Prostate gland (tissue), 2 donors: ENCODE measurements at regions not wholly inside any gene's neighbourhood (a gene's known extent, or its start where the extent isn't known, plus 50 kb on each side); places are given as distances from the start of the nearest gene placed in this dataset.
A peak's percentile ranks its signal among the peaks of the same experiment; 100 is the strongest.

Source experiments
- DNase-seq: peaks from one replicate; pipeline ENCODE4 v3.0.0-alpha.2; 2019; ENCODE audit warnings: low spot score
- H3K27ac ChIP-seq, 2 donors: fragments of 200-600 bp; sonication (generic); 2 replicates each; pipeline ENCODE4 v1.5.1; 2017 to 2019
- H3K27me3 ChIP-seq: fragments of 200-600 bp; sonication (generic); replicated peaks from 2 replicates; pipeline ENCODE4 v1.5.1; 2019; ENCODE audit not compliant: insufficient read depth
- H3K36me3 ChIP-seq, 2 donors: fragments of 200-600 bp; sonication (generic); 1 replicate in 1 of 2; 2 replicates in 1 of 2; pipeline versions ENCODE4 v1.5.1 to v1.8.1; 2017 to 2019
- H3K4me1 ChIP-seq: fragments of 200-600 bp; sonication (generic); replicated peaks from 2 replicates; pipeline ENCODE4 v1.5.1; 2019
- H3K4me3 ChIP-seq, 2 donors: fragments of 200-600 bp; sonication (generic); 2 replicates each; pipeline ENCODE4 v1.5.1; 2017 to 2019
- H3K9me3 ChIP-seq: fragments of 200-600 bp; sonication (generic); 2 replicates; pipeline ENCODE4 v1.5.1; 2017
- POLR2A ChIP-seq: fragments of 450-650 bp; IDR thresholded peaks from one replicate; pipeline ENCODE4 v1.6.1; 2016; ENCODE audit warnings: antibody characterized with exemption, mild to moderate bottlenecking
- POLR2AphosphoS5 ChIP-seq: sonication (generic); formaldehyde crosslinking; IDR thresholded peaks from one replicate; pipeline ENCODE4 v1.6.1; 2017; ENCODE audit warnings: antibody characterized with exemption
- WGBS: methylation state at CpG from one replicate; pipeline ENCODE4 v1.1.5; 2018; 5-methylcytosine and 5-hydroxymethylcytosine counted together
- intact Hi-C: fragments of 100-400 bp; cut with DNase I; formaldehyde crosslinking; loops from one replicate; pipeline ENCODE4 v1.14.2; 2022
- TF ChIP-seq, protein P1 (sequence below), 4 experiments: fragments of 200-600 bp in 2 of 4; fragments of 450-650 bp in 2 of 4; sonication (generic) in 2 of 4; IDR thresholded peaks; 1 replicate in 3 of 4; 2 replicates in 1 of 4; pipeline ENCODE4 v1.5.1; 2016 to 2019; ENCODE audit warnings: antibody characterized with exemption in 4 of 4, mild to moderate bottlenecking in 2 of 4, moderate library complexity in 2 of 4

DNA sequence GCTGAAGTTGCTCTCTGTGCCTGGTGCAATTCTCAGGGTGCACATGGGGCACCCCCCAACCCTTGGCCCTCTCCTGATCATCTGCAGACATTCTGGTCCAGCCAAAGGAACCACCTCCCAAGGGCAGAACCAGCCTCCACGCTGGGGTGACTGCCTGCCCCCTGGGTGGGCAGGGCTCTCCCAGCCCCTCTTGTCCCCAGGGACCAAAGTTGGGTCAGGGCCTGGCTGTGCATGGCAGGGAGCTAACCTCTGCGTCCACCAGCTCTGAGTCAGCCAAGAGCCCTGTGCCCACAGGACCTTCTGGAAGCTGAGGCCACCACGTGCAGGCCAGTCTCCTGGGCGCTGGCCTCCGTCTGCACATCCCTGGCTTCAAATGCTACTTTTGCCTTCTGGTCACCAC is 101.9 kb downstream of the SIK1 start:
- no peak for DNase-seq
- H3K9me3 ChIP-seq: no peaks in the 10 kb centered on the region
- H3K4me3 ChIP-seq: no peak overlapping the region
- H3K4me1 ChIP-seq: no peaks in the 10 kb centered on the region
- no peak for TF ChIP-seq POLR2AphosphoS5
- TF ChIP-seq POLR2A: no peak
- TF ChIP-seq, protein P1, sequence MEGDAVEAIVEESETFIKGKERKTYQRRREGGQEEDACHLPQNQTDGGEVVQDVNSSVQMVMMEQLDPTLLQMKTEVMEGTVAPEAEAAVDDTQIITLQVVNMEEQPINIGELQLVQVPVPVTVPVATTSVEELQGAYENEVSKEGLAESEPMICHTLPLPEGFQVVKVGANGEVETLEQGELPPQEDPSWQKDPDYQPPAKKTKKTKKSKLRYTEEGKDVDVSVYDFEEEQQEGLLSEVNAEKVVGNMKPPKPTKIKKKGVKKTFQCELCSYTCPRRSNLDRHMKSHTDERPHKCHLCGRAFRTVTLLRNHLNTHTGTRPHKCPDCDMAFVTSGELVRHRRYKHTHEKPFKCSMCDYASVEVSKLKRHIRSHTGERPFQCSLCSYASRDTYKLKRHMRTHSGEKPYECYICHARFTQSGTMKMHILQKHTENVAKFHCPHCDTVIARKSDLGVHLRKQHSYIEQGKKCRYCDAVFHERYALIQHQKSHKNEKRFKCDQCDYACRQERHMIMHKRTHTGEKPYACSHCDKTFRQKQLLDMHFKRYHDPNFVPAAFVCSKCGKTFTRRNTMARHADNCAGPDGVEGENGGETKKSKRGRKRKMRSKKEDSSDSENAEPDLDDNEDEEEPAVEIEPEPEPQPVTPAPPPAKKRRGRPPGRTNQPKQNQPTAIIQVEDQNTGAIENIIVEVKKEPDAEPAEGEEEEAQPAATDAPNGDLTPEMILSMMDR (IDR thresholded peaks at IDR 0.05): no peak
- 95% methylated on average over 4 of the region's 5 CpGs for WGBS
- H3K27ac ChIP-seq: no peak overlapping the region
- intact Hi-C loops: no loop called here
- H3K36me3 ChIP-seq: no peaks in the 10 kb centered on the region
- H3K27me3 ChIP-seq: no peaks in the 10 kb centered on the region

- intact Hi-C loops: no loop called here
- TF ChIP-seq POLR2AphosphoS5: no peak
- no peak for TF ChIP-seq POLR2A
- TF ChIP-seq, protein P1 (IDR thresholded peaks at IDR 0.05): no peak
- DNase-seq: no peak
- 94% methylated on average over 14 of the region's 14 CpGs for WGBS
- H3K4me3 ChIP-seq: no peak overlapping the region
- no peak overlapping the region for H3K27ac ChIP-seq
- H3K36me3 ChIP-seq: no peaks in the 10 kb centered on the region
- no peaks in the 10 kb centered on the region for H3K4me1 ChIP-seq
- H3K27me3 ChIP-seq: no peaks in the 10 kb centered on the region
- no peaks in the 10 kb centered on the region for H3K9me3 ChIP-seq
These were observed 102.3 kb downstream of the SIK1 start for GRCh38 chr21:43324596-43324995.

DNA sequence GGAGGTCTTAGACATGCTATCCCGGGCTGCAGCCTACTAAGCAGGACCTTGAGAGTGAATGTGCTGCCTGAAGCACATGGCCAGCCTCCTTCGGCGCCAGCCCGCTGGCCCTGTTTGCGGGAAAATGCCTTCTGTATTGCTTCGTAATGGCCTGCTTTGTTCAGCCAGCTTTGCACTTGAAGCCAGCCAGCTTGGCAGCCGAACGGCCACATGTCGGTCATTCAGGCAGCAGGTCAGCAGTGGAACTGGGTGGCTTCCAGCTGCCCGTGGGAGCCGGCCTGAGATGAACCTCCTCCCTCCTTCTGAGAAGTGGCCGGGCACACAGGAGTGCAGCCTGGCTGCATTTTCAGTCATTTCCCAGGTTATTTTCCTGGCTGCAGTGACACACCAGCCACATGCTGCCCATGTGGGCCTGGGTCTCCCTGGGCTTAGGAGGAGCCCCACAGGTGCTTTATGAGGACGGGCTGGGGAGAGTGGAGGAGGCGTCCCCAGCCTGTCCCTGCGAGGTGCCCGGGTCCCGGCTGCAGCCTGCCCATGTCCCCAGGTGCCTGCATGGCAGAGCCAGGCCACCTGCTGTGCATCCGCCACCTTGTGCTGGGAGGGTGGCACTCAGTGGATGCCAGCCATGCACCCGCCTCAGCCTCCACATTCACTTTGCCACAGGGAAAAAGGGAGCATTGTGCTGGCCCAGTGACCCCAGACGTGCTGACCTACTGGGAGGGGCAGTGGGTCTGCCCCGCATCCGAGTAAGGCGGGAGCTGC is 103.5 kb downstream of the SIK1 start:
- intact Hi-C loops: no loop called here
- TF ChIP-seq, protein P1 (IDR thresholded peaks at IDR 0.05): no peak
- peak; percentile 50 for TF ChIP-seq POLR2AphosphoS5
- no peaks in the 10 kb centered on the region for H3K27me3 ChIP-seq
- 72% methylated on average over 23 of the region's 23 CpGs for WGBS
- no peak overlapping the region for H3K27ac ChIP-seq
- H3K9me3 ChIP-seq: no peaks in the 10 kb centered on the region
- H3K36me3 ChIP-seq: no peaks in the 10 kb centered on the region
- no peak overlapping the region for H3K4me3 ChIP-seq
- DNase-seq: no peak
- no peaks in the 10 kb centered on the region for H3K4me1 ChIP-seq

GRCh38 chr21:43322805-43323204 is 104.1 kb downstream of the SIK1 start:
- Histone ChIP-seq H3K9me3 (no peaks in the 10 kb centered on the region), H3K27me3 (no peaks in the 10 kb centered on the region), H3K36me3 (no peaks in the 10 kb centered on the region), H3K4me1 (no peaks in the 10 kb centered on the region), H3K4me3 (no peak overlapping the region), H3K27ac (no peak overlapping the region)
- intact Hi-C loops: no loop called here
- DNase-seq: no peak
- 83% methylated on average over 7 of the region's 8 CpGs for WGBS
- no peak for TF ChIP-seq POLR2AphosphoS5
- TF ChIP-seq, protein P1 (IDR thresholded peaks at IDR 0.05): no peak

DNA sequence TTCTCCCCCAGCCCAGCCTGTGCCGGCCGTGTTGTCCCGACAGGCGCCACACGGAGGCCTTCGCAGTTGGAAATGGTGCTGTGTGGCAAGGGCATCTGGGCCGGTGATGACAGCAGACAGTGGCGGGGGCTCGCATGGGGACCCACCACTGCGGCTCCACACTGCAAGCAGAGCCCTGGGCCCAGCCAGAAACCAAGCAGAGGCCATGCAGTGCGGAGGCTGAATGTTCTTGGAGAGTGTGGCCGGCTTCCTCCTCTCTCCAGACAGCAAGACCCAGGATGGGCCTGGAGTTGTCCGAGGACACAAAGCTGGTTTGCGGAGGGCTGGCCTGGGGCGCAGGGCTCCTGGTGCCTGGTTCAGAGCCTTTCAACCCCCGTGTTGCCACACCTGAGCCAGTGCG is 104.6 kb downstream of the SIK1 start:
- Histone ChIP-seq H3K27me3 (no peaks in the 10 kb centered on the region), H3K9me3 (no peaks in the 10 kb centered on the region), H3K4me3 (no peak overlapping the region), H3K27ac (no peak overlapping the region), H3K36me3 (no peaks in the 10 kb centered on the region), H3K4me1 (no peaks in the 10 kb centered on the region)
- intact Hi-C loops: no loop called here
- 96% methylated on average over 16 of the region's 17 CpGs for WGBS
- TF ChIP-seq POLR2AphosphoS5 (no peak), POLR2A (no peak)
- TF ChIP-seq, protein P1 (IDR thresholded peaks at IDR 0.05): no peak
- no peak for DNase-seq
